ENCODE measurements at regions not wholly inside any gene's neighbourhood (a gene's known extent, or its start where the extent isn't known, plus 50 kb on each side); places are given as distances from the start of the nearest gene placed in this dataset.

DNA sequence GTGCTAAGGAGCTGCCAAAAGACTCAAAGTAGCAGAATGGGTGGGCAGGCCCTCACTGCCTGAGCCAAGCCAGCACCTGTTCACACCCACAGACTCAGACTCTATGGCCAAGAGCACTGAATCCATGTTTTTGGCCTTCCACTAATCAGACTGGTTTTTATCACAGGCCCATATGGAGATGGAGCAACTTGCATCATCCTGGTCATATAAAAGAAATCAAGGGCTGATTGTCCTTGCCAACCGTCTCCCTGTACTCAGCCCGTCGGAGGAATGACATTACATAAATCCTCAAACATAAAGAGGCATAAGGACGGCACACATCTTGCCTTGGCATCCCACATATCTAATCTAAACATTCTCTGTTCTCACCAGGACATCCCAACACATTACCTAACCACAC lies 66.7 kb downstream of the MARCHF4 start:
- TF ChIP-seq CTCF (IDR thresholded peaks at IDR 0.05) (no peak), POLR2AphosphoS5 (IDR thresholded peaks at IDR 0.05) (no peak), EP300 (IDR thresholded peaks at IDR 0.05) (no peak), POLR2A (IDR thresholded peaks at IDR 0.05) (no peak)
- H3K9me3 ChIP-seq = no peaks in the 10 kb centered on the region
- H3K4me1 ChIP-seq = no peaks in the 10 kb centered on the region
- no peak overlapping the region for H3K27ac ChIP-seq
- WGBS, 2 donors (ENCODE audit: low coverage in 1 of 2) = 77 to 90% methylated on average over 4 of the region's 4 CpGs
- no peak overlapping the region for H3K4me3 ChIP-seq
- no peak for ATAC-seq
- peaks cover 8% of the 10 kb centered on the region for H3K27me3 ChIP-seq
- no peaks in the 10 kb centered on the region for H3K36me3 ChIP-seq

DNA sequence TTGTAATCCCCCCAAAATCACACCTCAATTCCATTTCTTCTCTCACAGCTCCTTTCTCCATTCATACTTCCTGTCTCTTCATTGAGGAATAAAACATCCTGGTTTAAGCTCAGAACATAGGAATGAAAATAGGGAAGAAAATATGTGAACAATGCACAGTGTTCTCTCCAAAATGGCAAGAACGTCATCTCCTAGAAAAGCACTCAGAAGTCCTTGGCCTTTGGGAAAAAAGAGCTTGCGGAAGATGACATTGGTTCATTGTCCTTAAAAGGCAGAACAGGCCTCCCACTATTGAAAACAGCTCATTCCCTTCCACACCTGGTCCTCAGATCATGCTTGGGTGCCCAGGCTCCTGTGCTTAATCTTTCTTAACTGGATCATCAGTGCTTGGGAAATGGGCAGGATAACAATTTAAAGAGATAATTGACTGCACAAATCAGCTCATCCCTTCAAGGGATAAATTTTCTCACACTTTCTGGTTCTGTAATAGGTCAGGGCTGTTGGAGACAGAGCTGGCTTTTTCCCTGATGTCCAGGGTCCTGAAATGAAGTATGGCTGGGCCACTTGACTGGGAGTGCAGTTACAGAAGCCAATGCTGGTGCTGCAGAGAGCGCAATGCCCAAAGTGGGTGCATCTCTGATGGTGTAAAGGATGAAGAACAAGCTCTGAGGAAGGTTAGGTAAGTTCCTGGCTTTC lies 69.2 kb downstream of the MARCHF4 start:
- no peak overlapping the region for H3K4me3 ChIP-seq
- 67 to 75% methylated on average over 2 of the region's 3 CpGs for WGBS, 2 donors (ENCODE audit: low coverage in 1 of 2)
- TF ChIP-seq CTCF (IDR thresholded peaks at IDR 0.05) (no peak), POLR2A (IDR thresholded peaks at IDR 0.05) (no peak), POLR2AphosphoS5 (IDR thresholded peaks at IDR 0.05) (no peak), EP300 (IDR thresholded peaks at IDR 0.05) (no peak)
- no peaks in the 10 kb centered on the region for H3K36me3 ChIP-seq
- H3K27ac ChIP-seq = no peak overlapping the region
- peaks cover 15% of the 10 kb centered on the region for H3K27me3 ChIP-seq
- no peaks in the 10 kb centered on the region for H3K4me1 ChIP-seq
- no peak for ATAC-seq
- no peaks in the 10 kb centered on the region for H3K9me3 ChIP-seq

- TF ChIP-seq POLR2AphosphoS5 (IDR thresholded peaks at IDR 0.05) (no peak), CTCF (IDR thresholded peaks at IDR 0.05) (no peak), POLR2A (IDR thresholded peaks at IDR 0.05) (no peak), EP300 (IDR thresholded peaks at IDR 0.05) (no peak)
- no peaks in the 10 kb centered on the region for H3K9me3 ChIP-seq
- H3K27ac ChIP-seq = no peak overlapping the region
- H3K4me3 ChIP-seq = no peak overlapping the region
- WGBS, 2 donors (ENCODE audit: low coverage in 1 of 2) = 67 to 80% methylated on average over 1 of the region's 2 CpGs
- H3K27me3 ChIP-seq = peaks cover 15% of the 10 kb centered on the region
- no peak for ATAC-seq
- no peaks in the 10 kb centered on the region for H3K36me3 ChIP-seq
- H3K4me1 ChIP-seq = no peaks in the 10 kb centered on the region
Observed at GRCh38 chr2:216300906-216301305, 71.4 kb downstream of the MARCHF4 start.

DNA sequence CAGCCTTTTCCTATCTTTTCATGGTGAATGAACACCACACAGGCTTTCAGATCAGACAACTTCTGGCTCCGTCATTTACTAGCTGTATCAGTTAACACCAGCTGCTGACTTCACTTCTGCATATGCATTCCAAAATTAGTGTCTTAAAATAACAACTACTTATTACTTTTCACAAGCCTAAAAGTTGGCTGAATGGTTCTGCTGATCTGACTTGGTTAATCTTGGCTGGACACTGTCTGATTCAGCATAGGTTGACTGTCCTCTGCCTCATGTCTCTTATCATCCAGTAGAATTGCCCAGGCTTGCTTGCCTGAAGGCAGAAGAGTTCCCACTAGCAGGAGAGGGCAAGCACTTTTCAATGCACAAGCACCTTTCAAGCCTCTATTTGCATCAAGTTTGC lies 72.7 kb downstream of the MARCHF4 start:
- Histone ChIP-seq H3K4me1 (no peaks in the 10 kb centered on the region), H3K36me3 (no peaks in the 10 kb centered on the region), H3K27me3 (peaks cover 15% of the 10 kb centered on the region), H3K27ac (no peak overlapping the region), H3K4me3 (no peak overlapping the region), H3K9me3 (no peaks in the 10 kb centered on the region)
- no peak for TF ChIP-seq POLR2AphosphoS5 (IDR thresholded peaks at IDR 0.05)
- TF ChIP-seq POLR2A (IDR thresholded peaks at IDR 0.05) = no peak
- no peak for TF ChIP-seq EP300 (IDR thresholded peaks at IDR 0.05)
- WGBS, 2 donors (ENCODE audit: low coverage in 1 of 2) = 54 to 56% methylated on average over 1 of the region's 1 CpG
- no peak for ATAC-seq

- TF ChIP-seq POLR2AphosphoS5 (IDR thresholded peaks at IDR 0.05) (no peak), CTCF (IDR thresholded peaks at IDR 0.05) (no peak), EP300 (IDR thresholded peaks at IDR 0.05) (no peak), POLR2A (IDR thresholded peaks at IDR 0.05) (no peak)
- ATAC-seq = no peak
- H3K27me3 ChIP-seq = peaks cover 15% of the 10 kb centered on the region
- WGBS, 2 donors (ENCODE audit: low coverage in 1 of 2) = 70 to 76% methylated on average over 5 of the region's 5 CpGs
- H3K36me3 ChIP-seq = no peaks in the 10 kb centered on the region
- no peak overlapping the region for H3K27ac ChIP-seq
- no peaks in the 10 kb centered on the region for H3K9me3 ChIP-seq
- H3K4me3 ChIP-seq = no peak overlapping the region
- no peaks in the 10 kb centered on the region for H3K4me1 ChIP-seq
Observed at GRCh38 chr2:216298719-216299495, 73.4 kb downstream of the MARCHF4 start.
